KMS-11 (cell line): ENCODE measurements at regions not wholly inside any gene's neighbourhood (a gene's known extent, or its start where the extent isn't known, plus 50 kb on each side); places are given as distances from the start of the nearest gene placed in this dataset.

Source experiments
- H2AFZ ChIP-seq: fragments of 200-600 bp; sonication (generic); 2 replicates; pipeline ENCODE4 v1.6.1; 2016; ENCODE audit warnings: antibody characterized with exemption, mixed run types, low read depth
- H3K27ac ChIP-seq: fragments of 200-600 bp; sonication (generic); 2 replicates; pipeline ENCODE4 v1.6.1; 2016; ENCODE audit warnings: mild to moderate bottlenecking, mixed run types
- H3K27me3 ChIP-seq: fragments of 200-600 bp; sonication (generic); 2 replicates; pipeline ENCODE4 v1.6.1; 2017; ENCODE audit warnings: mild to moderate bottlenecking, low read depth, mixed run types, moderate library complexity; ENCODE audit not compliant: insufficient read depth
- H3K36me3 ChIP-seq: fragments of 200-600 bp; sonication (generic); 2 replicates; pipeline ENCODE4 v1.6.1; 2017; ENCODE audit warnings: mild to moderate bottlenecking, mixed run types; ENCODE audit not compliant: insufficient read depth
- H3K4me1 ChIP-seq: fragments of 200-600 bp; sonication (generic); 2 replicates; pipeline ENCODE4 v1.6.1; 2016; ENCODE audit warnings: mild to moderate bottlenecking, low read depth, mixed run types; ENCODE audit not compliant: poor library complexity, severe bottlenecking
- H3K4me2 ChIP-seq: fragments of 200-600 bp; sonication (generic); 2 replicates; pipeline ENCODE4 v1.7.0; 2016; ENCODE audit warnings: mild to moderate bottlenecking, mixed run types
- H3K4me3 ChIP-seq: fragments of 200-600 bp; sonication (generic); IDR thresholded peaks from 2 replicates; pipeline ENCODE4 v1.6.1; 2017; ENCODE audit warnings: low read depth, low read length, mixed read lengths; ENCODE audit not compliant: insufficient read depth
- H3K79me2 ChIP-seq: fragments of 200-600 bp; sonication (generic); 2 replicates; pipeline ENCODE4 v1.6.1; 2016; ENCODE audit warnings: low read depth, mixed run types; ENCODE audit not compliant: insufficient read depth
- H3K9ac ChIP-seq: fragments of 200-600 bp; sonication (generic); 2 replicates; pipeline ENCODE4 v1.6.1; 2016; ENCODE audit warnings: mild to moderate bottlenecking, mixed run types
- H4K20me1 ChIP-seq: fragments of 200-600 bp; sonication (generic); 2 replicates; pipeline ENCODE4 v1.6.1; 2016; ENCODE audit warnings: mild to moderate bottlenecking, mixed run types; ENCODE audit not compliant: insufficient read depth
- TF ChIP-seq, protein P1 (sequence below): fragments of 200-600 bp; sonication (generic); conservative IDR thresholded peaks from 2 replicates; pipeline ENCODE4 v1.6.1; 2017; ENCODE audit warnings: low read depth, mild to moderate bottlenecking, antibody characterized with exemption, low read length, moderate library complexity, mixed read lengths

DNA sequence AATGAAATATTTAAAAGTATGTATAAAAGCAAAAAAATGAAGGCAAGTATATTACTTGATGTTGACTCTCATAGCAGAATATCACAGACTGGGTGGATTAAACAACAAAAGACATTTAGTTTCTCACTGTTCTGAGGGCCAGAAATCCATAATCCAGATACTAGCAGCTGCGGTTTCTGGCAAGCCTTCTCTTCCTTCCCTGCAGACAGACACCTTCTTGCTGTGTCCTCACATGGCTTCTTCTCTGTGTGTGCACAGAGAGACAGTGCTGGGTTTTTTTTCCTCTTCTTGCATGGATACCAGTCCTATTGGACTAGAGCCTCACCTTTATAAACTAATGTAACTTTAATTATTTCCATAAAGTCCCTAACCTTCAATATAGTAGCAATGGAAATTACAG lies 127.9 kb upstream of the AKR1E2 start:
- Histone ChIP-seq H3K36me3 (no peaks in the 10 kb centered on the region), H3K27me3 (no peaks in the 10 kb centered on the region), H4K20me1 (no peaks in the 10 kb centered on the region), H3K79me2 (no peaks in the 10 kb centered on the region), H3K27ac (no peak overlapping the region), H2AFZ (no peak overlapping the region), H3K4me2 (no peak overlapping the region), H3K4me1 (no peaks in the 10 kb centered on the region), H3K4me3 (no peak overlapping the region), H3K9ac (no peak overlapping the region)
- TF ChIP-seq, protein P1, sequence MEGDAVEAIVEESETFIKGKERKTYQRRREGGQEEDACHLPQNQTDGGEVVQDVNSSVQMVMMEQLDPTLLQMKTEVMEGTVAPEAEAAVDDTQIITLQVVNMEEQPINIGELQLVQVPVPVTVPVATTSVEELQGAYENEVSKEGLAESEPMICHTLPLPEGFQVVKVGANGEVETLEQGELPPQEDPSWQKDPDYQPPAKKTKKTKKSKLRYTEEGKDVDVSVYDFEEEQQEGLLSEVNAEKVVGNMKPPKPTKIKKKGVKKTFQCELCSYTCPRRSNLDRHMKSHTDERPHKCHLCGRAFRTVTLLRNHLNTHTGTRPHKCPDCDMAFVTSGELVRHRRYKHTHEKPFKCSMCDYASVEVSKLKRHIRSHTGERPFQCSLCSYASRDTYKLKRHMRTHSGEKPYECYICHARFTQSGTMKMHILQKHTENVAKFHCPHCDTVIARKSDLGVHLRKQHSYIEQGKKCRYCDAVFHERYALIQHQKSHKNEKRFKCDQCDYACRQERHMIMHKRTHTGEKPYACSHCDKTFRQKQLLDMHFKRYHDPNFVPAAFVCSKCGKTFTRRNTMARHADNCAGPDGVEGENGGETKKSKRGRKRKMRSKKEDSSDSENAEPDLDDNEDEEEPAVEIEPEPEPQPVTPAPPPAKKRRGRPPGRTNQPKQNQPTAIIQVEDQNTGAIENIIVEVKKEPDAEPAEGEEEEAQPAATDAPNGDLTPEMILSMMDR, result no peak

DNA sequence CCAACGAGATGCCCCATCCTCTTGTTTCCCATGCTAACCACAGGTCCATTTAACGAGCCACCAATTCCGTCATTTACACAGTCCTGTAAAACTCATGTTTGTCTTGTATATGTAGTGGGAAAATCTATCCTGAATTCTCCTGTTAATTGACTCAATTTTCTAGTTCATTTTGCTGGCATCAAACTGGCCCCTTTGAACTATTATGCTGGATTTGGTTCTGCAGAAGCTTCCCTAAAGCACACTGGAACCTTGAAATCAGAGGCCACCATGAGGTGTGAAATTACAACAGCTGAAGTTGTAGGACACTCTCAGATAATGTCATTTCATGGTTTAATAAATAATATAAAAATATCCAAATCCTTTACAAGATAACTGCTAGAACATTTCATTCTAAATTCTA lies 129.8 kb upstream of the AKR1E2 start:
- H3K36me3 ChIP-seq, result no peaks in the 10 kb centered on the region
- H4K20me1 ChIP-seq, result no peaks in the 10 kb centered on the region
- no peak overlapping the region for H3K4me2 ChIP-seq
- TF ChIP-seq, protein P1, result no peak
- H3K79me2 ChIP-seq, result no peaks in the 10 kb centered on the region
- H3K4me1 ChIP-seq, result no peaks in the 10 kb centered on the region
- H3K27me3 ChIP-seq, result no peaks in the 10 kb centered on the region
- H3K27ac ChIP-seq, result no peak overlapping the region
- no peak overlapping the region for H3K9ac ChIP-seq
- H3K4me3 ChIP-seq, result no peak overlapping the region
- H2AFZ ChIP-seq, result no peak overlapping the region

DNA sequence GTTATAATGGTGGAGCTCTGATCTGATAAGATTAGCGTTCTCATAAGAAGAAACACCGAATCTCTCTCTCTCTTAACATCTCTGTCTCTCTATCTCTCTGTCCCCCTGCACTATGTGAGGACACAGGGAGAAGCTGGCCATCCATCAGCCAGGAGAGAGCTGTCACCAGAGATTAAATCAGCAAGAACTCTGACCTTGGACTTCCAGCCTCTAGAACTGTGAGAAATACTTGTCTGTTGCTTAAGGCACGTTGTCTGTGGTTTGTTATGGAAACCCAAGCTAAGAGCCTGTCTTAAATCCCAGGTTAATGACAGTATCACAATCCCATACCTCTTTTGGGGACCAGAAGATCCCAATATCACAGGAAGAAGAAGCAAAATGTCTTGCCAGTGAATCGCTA lies 132.0 kb upstream of the AKR1E2 start:
- no peaks in the 10 kb centered on the region for H3K79me2 ChIP-seq
- no peaks in the 10 kb centered on the region for H3K4me1 ChIP-seq
- TF ChIP-seq, protein P1, result no peak

DNA sequence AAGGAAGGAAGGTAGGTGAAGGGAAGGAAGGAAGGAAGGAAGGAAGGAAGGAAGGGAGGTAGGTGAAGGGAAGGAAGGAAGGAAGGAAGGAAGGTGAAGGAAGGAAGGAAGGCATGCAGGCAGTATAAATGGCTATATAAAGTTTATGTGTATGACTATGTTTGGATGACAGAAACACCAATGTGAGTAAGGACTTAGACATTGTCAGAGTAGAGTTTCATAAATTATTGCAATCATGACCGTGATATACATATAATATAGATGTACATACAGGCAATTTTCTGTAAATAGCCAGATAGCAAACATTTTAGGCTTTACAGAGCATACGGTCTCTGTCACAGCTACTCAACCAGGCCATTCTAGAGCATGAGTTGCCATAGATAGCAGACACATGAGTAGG lies 133.8 kb upstream of the AKR1E2 start:
- Histone ChIP-seq H2AFZ (no peak overlapping the region), H3K36me3 (no peaks in the 10 kb centered on the region), H3K4me1 (no peaks in the 10 kb centered on the region), H3K4me3 (no peak overlapping the region), H3K4me2 (no peak overlapping the region), H3K9ac (no peak overlapping the region), H3K27me3 (no peaks in the 10 kb centered on the region), H3K79me2 (no peaks in the 10 kb centered on the region), H4K20me1 (no peaks in the 10 kb centered on the region), H3K27ac (no peak overlapping the region)
- TF ChIP-seq, protein P1, result no peak

More for the DNA sequence above, 132.0 kb upstream of the AKR1E2 start:
- no peak overlapping the region for H3K27ac ChIP-seq
- no peaks in the 10 kb centered on the region for H3K27me3 ChIP-seq
- no peak overlapping the region for H2AFZ ChIP-seq
- no peak overlapping the region for H3K9ac ChIP-seq
- H3K36me3 ChIP-seq, result no peaks in the 10 kb centered on the region
- H4K20me1 ChIP-seq, result no peaks in the 10 kb centered on the region
- no peak overlapping the region for H3K4me3 ChIP-seq
- H3K4me2 ChIP-seq, result no peak overlapping the region
